Jurkat, Clone E6-1 (cell line): ENCODE measurements at regions not wholly inside any gene's neighbourhood (a gene's known extent, or its start where the extent isn't known, plus 50 kb on each side); places are given as distances from the start of the nearest gene placed in this dataset.
"Not testable (repeated sequence)": the region's sequence is repeated elsewhere in the genome, so short reads cannot be mapped to it uniquely, and the experiment has no call there.

ENCODE experiments used
- DNase-seq: peaks from one replicate; pipeline ENCODE4 v3.0.0-alpha.2; 2011; ENCODE audit warnings: low read depth, low spot score
- H3K4me3 ChIP-seq: 2 replicates; pipeline ENCODE4 v1.5.1; 2011; ENCODE audit warnings: mild to moderate bottlenecking, low read length, control low read depth, moderate library complexity

DNA sequence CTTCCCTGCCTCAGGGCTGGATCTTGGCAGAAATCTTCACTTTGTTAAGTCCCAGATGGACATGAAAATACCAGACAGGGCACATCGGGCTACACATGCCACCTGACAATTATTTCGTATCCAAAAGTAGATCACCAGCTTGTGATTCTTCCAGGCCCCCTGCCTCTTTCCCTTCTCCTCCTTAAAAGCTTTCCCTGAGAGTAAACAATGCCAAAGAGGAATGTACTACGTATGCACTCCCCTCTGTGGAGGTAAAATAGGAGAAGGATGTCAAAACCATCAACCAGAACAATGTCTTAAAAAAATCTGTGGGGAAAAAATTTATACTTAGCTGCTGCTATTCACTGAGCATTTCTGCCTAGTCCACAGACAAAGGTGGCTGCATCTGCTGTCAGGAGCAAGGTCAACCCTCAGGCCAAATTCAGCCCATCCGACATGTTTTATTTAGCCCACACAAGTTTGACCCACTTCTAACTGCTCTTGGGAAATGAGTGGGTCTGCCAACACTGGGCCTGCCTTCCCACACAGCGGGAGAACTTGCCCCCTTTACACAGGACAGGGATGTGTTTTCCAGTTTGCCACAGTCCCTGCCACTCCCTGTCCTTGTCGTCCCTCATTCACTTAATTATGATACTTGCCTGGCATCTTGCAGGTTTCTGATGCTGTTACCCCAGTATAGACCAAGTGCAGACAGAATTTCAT is 165.8 kb upstream of the NBPF9 start:
- not testable (repeated sequence) for H3K4me3 ChIP-seq, DNase-seq

DNA sequence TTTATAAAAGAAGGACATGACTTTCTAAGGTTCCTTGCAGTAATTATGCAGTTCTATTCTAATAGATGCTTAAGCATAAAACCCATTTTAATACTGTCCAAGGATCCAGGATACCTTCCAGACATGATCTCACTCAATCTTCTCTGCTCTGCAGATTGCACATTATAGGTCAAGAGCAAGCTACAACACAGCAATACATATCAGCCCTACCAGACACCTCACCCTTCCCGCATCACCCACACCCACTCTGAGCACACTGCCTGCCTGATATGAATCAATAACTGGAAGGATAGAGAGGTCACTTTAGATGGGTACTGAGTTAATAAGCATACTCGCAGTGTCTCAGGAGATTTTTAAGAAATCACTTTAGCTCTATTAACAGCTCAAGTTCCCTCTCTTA is 166.5 kb upstream of the NBPF9 start:
- not testable (repeated sequence) for DNase-seq, H3K4me3 ChIP-seq

- DNase-seq, H3K4me3 ChIP-seq: not testable (repeated sequence)
Observed at GRCh38 chr1:149274493-149274892, 171.1 kb upstream of the NBPF9 start.

- DNase-seq, H3K4me3 ChIP-seq: not testable (repeated sequence)
Observed at GRCh38 chr1:149275802-149276201, 172.5 kb upstream of the NBPF9 start.

- not testable (repeated sequence) for DNase-seq, H3K4me3 ChIP-seq
Observed at GRCh38 chr1:149276496-149276895, 173.1 kb upstream of the NBPF9 start.

DNA sequence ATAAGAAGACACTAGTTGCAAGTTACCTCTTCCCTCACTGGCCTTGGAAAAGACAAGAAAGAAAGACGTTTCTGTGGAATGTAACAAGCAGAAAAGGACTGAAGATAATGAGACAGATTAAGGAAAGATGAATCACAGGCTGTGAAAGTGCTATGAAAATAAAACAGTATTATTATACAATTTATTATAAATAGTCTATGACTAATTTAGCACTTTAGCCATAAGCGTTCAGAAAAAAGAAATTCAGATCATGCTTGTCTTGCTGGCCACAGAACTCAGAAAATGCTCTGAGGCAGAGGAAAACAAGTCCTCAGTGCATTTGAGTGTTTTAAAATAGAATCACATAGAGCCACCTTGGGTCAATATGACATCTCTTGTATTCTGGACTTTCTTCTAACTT is 174.8 kb upstream of the NBPF9 start:
- not testable (repeated sequence) for H3K4me3 ChIP-seq, DNase-seq

- DNase-seq, H3K4me3 ChIP-seq: not testable (repeated sequence)
Observed at GRCh38 chr1:149279015-149279414, 175.7 kb upstream of the NBPF9 start.

DNA sequence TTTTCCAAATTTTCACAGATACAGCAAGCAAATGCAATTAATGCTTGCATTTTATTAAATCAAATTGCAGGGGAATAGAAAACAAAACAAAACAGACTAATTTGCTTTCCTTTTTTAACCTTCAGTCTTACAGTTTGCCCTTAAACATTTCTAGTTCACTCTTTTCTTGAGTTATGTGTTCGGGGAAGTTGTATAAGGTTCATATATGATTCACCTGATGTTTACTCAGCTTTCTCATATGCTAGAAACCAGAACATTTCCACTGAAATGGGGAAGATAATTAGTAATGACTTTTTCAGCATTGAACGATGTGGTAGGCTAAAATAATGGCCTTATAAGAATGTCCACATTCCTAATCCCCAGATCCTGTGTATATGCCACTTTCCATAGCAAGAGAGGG is 176.2 kb upstream of the NBPF9 start:
- H3K4me3 ChIP-seq, DNase-seq: not testable (repeated sequence)

DNA sequence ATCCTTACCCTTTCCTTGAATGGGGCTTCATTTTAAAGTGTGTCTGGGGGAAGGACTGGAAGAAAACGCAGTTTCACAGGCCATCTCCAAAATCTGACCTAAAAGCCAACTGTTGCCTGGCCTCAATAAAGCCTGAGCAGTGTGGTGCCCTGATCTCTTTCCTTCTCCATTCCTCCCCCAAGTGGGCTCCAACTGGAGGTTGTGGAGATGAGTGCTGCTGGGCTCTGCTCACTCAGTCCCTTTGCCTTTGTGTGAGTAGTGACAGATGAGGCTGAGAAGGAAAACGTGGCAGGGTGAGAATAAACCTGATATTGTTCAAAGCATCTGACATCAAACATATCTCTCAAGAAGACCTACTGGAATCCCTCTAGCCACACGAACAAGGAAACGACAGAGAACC is 181.4 kb upstream of the NBPF9 start:
- H3K4me3 ChIP-seq, DNase-seq: not testable (repeated sequence)

GRCh38 chr1:149285205-149285604 is 181.9 kb upstream of the NBPF9 start:
- DNase-seq, H3K4me3 ChIP-seq: not testable (repeated sequence)

GRCh38 chr1:149285638-149286037 is 182.3 kb upstream of the NBPF9 start:
- not testable (repeated sequence) for DNase-seq, H3K4me3 ChIP-seq

GRCh38 chr1:149288580-149288979 is 185.2 kb upstream of the NBPF9 start:
- not testable (repeated sequence) for H3K4me3 ChIP-seq, DNase-seq

DNA sequence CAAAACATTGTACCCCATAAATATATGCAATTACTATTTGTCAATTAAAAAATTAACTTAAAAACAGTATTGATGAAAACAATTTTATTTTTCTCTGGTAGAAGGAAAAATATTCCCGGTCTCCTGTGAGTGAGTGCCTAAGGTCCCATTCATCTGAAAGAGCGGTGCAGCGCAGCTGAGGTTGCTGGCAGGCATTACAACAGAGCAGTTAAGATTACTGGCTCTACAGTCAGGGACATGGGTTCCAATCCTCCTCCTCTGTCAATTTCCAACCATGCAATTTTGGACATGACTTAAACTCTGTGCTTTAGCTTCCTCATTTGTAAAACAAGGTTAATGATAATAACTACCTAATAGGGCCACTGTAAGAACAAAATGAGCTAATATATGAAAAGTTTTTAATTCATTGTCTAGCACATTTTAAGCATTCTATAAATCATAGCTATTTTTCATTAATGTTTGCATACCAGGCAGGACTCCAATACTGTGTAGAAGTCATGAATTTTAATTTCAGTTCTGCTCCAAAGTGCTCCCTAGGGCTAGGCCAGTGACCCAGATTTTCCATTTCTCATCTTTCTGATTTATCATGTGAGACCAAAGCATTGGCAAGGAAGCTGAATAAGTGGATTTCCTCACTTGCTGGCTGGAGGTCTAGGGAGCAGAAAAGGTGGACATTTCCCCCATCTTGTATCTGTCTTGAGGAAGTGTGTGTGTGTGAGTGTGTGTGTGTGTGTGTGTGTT is 174.2 kb upstream of the NBPF19 start:
- not testable (repeated sequence) for H3K4me3 ChIP-seq, DNase-seq

- DNase-seq, H3K4me3 ChIP-seq: not testable (repeated sequence)
Observed at GRCh38 chr1:149301282-149301681, 173.6 kb upstream of the NBPF19 start.

DNA sequence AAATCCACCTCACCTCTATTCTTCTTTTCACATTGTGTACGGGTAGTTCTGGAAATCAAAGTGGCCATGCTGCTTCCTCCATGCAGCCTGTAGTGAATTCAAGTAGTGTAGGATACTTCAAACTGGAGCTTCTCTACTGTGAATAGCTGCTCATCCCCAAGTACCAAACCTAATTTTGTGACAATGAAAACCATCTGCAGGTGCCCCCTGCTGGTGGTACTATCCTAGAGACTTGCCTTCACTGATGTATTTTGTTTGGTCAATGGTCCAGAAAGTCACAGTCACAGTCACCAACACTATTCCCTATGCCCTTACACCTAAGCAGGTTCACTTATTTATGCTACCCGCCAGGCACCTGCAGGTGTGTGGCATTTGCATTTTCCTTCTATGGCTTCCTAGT is 170.0 kb upstream of the NBPF19 start:
- H3K4me3 ChIP-seq, DNase-seq: not testable (repeated sequence)

GRCh38 chr1:149307640-149308039 is 167.2 kb upstream of the NBPF19 start:
- not testable (repeated sequence) for DNase-seq, H3K4me3 ChIP-seq

- not testable (repeated sequence) for H3K4me3 ChIP-seq, DNase-seq
Observed at GRCh38 chr1:149314921-149315320, 159.9 kb upstream of the NBPF19 start.

DNA sequence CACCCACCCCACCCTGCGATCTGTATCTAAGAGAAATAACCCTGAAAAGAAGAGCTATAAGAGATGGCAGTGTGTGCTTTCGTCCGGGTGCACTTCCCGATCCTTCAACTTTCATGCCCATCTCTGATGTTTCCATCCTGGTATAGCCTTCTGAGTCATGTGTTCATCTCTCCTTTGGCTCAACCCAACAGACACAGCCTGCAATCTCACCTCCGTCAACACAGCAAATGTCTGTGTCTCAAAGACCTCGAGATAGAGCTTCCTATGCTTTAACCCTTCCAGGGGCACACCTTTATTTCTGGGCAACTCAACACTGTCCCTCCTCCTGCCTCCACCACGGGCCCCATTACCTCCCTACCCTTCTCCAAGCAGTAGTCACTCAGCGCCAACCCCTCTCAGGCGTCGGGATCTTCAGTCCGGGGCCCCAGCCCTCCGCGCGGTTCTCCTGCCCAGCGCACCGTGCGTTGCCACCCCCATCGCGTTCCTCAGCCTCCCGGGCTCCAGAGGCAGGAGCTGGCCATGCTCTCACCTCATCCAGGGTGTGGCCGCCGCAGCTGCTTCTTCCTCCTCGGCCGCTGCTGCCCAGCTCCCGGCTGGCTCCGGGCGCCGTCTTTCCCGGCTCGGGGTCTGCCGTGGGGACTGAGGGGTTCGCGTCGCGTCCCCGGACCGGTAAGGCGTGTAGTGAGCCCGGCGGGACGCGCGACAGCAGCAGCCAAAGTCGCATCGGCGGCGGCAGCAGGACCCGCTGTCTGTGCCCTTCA is 153.7 kb upstream of the NBPF19 start:
- DNase-seq, H3K4me3 ChIP-seq: not testable (repeated sequence)

DNA sequence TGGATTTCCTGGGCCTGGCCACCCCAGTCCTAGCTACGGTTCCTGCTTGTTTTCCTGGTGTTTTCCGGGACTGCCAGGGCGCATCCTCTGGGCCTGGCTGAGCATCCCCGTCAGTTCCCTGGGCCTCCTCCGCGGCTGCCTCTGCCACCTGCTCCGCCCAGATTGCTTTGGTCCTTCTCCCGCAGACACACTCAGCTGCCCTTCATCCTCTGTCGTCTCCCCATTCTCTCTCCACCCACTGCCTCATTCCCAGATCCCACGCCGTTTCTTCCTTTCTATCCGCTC is 153.2 kb upstream of the NBPF19 start:
- not testable (repeated sequence) for DNase-seq, H3K4me3 ChIP-seq

GRCh38 chr1:149330081-149330335 is 144.8 kb upstream of the NBPF19 start:
- not testable (repeated sequence) for DNase-seq, H3K4me3 ChIP-seq
